ENCODE measurements at regions not wholly inside any gene's neighbourhood (a gene's known extent, or its start where the extent isn't known, plus 50 kb on each side); places are given as distances from the start of the nearest gene placed in this dataset.
"Not testable (repeated sequence)": the region's sequence is repeated elsewhere in the genome, so short reads cannot be mapped to it uniquely, and the experiment has no call there.

GRCh38 chr3:13248640-13249039 is 171.5 kb downstream of the NUP210 start:
- no peak for DNase-seq (ENCODE audit: low spot score)

GRCh38 chr3:13245615-13245978 is 172.4 kb upstream of the IQSEC1 start:
- no peak for DNase-seq (ENCODE audit: low spot score)

- DNase-seq (ENCODE audit: low spot score): no peak
Observed at GRCh38 chr3:13243586-13243985, 170.4 kb upstream of the IQSEC1 start.

GRCh38 chr3:13242364-13242737 is 169.1 kb upstream of the IQSEC1 start:
- DNase-seq (ENCODE audit: low spot score): no peak

DNA sequence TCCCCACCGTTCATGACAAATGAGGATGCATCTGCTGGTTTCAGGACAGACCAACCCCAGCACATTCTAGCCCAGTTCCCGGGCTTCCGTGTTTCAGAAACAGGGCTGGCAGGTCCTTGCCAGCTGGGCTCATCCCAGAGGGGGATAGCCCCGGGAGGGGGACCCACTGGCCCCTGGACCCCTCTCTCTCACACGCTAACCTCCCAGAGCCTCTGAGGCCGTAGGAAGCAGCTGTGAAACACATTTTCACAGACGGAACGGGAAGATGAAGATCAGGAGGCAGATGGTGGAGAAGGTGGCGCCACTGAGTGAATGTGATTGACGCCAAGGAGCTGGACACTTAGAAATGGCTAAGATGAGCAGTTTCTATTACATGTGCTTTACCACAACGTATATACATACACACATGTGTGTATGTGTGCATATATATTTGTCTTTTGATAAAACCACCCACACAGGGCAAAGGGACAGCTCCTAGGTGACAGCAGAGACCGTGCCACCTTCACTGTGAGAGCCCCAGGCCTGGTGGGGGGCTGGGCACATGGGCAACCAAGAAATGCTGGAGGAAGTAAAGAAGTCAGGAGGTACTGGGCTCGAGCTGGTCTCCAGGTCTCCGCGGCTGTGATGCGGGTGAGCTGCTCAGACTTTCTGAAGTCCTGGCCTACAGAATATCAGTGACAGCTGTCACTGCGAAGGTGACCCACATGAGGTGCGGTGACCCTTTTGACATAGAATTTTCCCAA is 168.6 kb upstream of the IQSEC1 start:
- DNase-seq (ENCODE audit: low spot score): no peak

DNA sequence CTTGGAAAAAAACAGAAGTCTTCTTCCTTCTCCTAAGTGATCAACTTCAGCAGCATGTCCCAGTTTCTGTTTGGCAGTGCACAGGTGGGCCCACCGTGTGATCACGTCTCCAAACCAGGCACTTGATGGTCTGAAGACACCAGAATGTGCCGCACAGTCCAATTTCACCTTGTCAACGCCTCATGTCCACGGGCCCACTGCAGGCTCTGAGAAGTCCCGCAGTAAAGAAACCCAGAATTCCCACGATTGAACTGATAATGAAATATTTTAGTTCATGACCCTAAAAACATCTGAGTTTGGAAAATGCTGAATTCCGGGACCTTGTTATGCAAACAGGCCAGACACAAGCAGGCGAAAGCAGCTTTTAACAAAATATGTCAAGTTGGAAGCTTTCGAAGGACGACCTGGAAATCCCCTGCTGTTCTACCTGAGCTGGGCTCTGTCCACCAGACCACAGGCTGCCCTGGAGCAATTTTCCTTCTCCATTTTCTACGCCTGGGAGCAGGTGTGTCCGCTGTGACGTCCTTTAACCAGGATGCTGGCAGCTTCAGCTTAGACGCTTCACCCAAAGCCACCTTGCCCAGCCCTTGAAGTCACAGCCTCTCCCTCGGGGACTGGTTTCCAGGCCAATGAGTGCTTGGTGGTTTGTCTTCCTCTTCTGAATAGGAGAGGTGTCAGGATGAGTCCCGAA is 167.8 kb upstream of the IQSEC1 start:
- DNase-seq (ENCODE audit: low spot score): no peak

- no peak for DNase-seq (ENCODE audit: low spot score)
Observed at GRCh38 chr3:13239467-13239760, 166.2 kb upstream of the IQSEC1 start.

DNA sequence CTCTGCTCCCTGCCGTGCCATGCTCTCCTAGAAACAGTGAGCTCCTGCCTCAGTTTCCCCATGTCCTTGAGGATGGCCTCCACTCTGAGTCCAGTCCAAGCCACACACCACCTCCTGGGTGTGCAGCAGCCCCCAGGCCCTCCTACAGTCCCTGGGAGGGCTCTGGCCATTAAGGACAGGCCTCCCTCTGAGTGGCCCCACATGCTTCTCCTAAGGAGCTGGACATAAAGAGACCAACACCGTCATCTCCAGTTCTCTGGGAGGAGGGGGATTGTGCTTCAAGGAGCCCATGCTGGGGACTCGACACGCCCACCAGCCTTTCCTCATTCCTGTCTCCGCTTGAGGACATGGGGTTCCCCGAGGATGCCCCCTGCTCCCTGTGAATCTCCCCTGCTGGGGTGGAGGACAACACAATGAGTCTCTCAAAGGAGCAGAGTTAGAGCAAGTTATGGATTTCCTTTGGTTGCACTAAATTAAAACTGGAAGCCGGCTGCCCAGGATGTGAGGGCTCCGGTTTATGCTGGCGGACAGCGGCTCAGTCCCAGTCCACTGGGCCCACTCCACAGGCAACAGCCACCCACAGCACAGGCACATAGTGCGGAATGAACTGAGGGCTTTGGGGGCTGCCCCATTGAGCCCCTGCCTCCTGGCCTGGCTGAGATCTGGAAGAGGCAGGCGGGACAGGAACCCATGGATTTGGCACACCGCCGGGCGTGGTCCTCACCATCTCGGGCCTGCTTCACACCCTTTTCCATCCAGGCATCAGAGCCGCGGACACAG is 165.6 kb upstream of the IQSEC1 start:
- no peak for DNase-seq (ENCODE audit: low spot score)

- DNase-seq (ENCODE audit: low spot score): no peak
Observed at GRCh38 chr3:13237776-13238490, 164.7 kb upstream of the IQSEC1 start.

DNA sequence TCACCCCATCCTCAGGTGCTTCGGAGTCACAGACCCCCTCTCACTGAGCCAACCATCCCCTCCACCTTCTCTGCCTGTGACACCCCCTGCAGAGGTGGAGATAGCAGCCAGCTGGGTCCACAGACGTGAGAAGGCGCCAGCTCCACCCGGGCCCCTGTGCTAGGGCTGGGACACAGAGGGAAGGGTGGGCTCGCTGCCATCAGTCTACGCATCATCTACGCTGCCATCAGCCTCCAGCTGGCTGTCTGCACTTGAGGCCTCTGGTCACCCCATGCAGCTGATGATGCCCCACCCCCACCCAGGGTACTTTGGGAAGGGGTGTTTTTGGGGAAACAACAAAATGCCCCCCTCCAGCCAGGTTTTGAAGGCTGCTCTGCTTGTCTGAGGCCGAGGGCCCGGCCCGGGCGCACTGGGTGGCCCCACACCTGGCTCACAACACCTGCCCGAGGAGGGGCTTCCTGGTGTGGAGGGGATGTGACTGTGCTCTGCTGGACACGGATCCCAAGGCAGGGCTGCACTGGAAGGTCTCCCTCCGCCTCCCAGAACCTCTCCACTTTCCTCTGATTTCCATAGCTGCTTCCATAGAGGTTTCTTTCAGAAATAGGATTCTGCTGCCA is 163.4 kb upstream of the IQSEC1 start:
- DNase-seq (ENCODE audit: low spot score): no peak

GRCh38 chr3:13235897-13236296 is 162.7 kb upstream of the IQSEC1 start:
- DNase-seq (ENCODE audit: low spot score): no peak

DNA sequence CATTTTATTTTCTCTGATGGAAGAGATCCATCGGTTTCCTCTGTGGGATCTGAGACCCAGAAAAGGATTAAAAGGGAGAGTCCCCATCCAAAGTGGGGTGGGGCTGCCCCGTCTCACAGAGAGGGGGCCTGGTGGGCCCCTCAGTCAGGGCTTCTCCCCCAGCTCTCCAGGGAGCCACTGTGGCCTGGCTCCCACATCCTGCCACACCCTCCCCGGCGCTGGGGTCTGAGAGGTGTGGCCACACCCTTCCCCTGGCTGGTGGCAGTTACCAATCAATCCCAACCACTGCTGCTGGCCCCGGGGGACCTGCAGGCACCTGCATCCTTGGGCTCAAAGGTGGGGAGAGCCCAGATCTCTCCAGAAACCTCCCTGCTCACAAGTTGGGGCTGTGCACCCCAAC is 161.8 kb upstream of the IQSEC1 start:
- DNase-seq (ENCODE audit: low spot score): no peak

DNA sequence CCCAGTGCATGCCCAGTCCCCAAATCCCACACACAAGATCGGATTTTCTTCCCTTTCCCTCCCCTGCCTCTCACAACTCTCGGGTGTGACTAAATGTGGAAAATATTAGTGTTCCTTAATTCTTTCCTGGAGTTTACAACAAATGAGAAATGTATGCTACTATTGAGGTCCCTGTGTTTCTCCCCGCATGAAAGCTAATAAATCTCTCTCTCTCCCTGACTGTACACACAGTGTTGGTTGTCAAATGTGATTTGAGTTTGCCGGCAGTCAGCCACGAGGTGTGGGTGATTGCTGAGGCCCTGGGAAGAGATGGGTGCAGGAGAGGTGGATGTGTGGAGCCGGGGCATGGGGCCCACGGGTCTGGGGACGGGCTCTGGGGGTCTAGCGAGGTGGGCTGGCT is 161.4 kb upstream of the IQSEC1 start:
- DNase-seq (ENCODE audit: low spot score): no peak

- no peak for DNase-seq (ENCODE audit: low spot score)
Observed at GRCh38 chr3:13233487-13234485, 160.6 kb upstream of the IQSEC1 start.

GRCh38 chr3:13231781-13232666 is 158.8 kb upstream of the IQSEC1 start:
- no peak for DNase-seq (ENCODE audit: low spot score)

- no peak for DNase-seq (ENCODE audit: low spot score)
Observed at GRCh38 chr3:13229273-13229949, 156.2 kb upstream of the IQSEC1 start.

- no peak for DNase-seq (ENCODE audit: low spot score)
Observed at GRCh38 chr3:13228584-13228983, 155.4 kb upstream of the IQSEC1 start.

GRCh38 chr3:13228169-13228568 is 154.9 kb upstream of the IQSEC1 start:
- not testable (repeated sequence) for DNase-seq (ENCODE audit: low spot score)

Measured in kidney capillary endothelial cell (primary cell).